Left lung (tissue), 4 donors: ENCODE measurements at regions not wholly inside any gene's neighbourhood (a gene's known extent, or its start where the extent isn't known, plus 50 kb on each side); places are given as distances from the start of the nearest gene placed in this dataset.
"Not testable (repeated sequence)": the region's sequence is repeated elsewhere in the genome, so short reads cannot be mapped to it uniquely, and the experiment has no call there.

Source experiments
- ATAC-seq: fragments of 200-7000 bp; cut with Tn5 transposase; one replicate; pipeline ENCODE4 v1.9.1; 2020; ENCODE audit warnings: moderate library complexity
- DNase-seq, 4 donors: peaks; one replicate each; pipeline ENCODE4 v3.0.0-alpha.2; 2013 to 2020
- H3K27ac ChIP-seq, 2 donors: fragments of 200-600 bp; sonication (generic) in 1 of 2; one replicate each; pipeline versions ENCODE4 v1.5.0 to v1.8.0; 2020 to 2021
- H3K27me3 ChIP-seq, 2 donors: fragments of 200-600 bp; sonication (generic) in 1 of 2; one replicate each; pipeline versions ENCODE4 v1.5.0 to v1.8.0; 2020 to 2021
- H3K36me3 ChIP-seq, 2 donors: fragments of 200-600 bp; sonication (generic) in 1 of 2; one replicate each; pipeline versions ENCODE4 v1.5.0 to v1.8.0; 2020 to 2021
- H3K4me1 ChIP-seq, 2 donors: fragments of 200-600 bp; one replicate each; pipeline ENCODE4 v1.8.0; 2021
- H3K4me3 ChIP-seq, 2 donors: fragments of 200-600 bp; sonication (generic) in 1 of 2; one replicate each; pipeline versions ENCODE4 v1.5.0 to v1.8.0; 2020 to 2021; ENCODE audit warnings: mild to moderate bottlenecking in 1 of 2
- H3K9me3 ChIP-seq, 2 donors: fragments of 200-600 bp; sonication (generic) in 1 of 2; one replicate each; pipeline versions ENCODE4 v1.5.0 to v1.8.0; 2020 to 2021
- CTCF ChIP-seq, 2 donors: fragments of 200-600 bp; sonication (generic) in 1 of 2; IDR thresholded peaks; one replicate each; pipeline versions ENCODE4 v1.5.0 to v1.8.0; 2021; ENCODE audit warnings: antibody characterized with exemption in 2 of 2
- intact Hi-C, 2 donors: fragments of 100-400 bp; cut with DNase I; formaldehyde crosslinking; loops; one replicate each; pipeline versions ENCODE4 v1.11.2 to v1.14.2; 2022
- donor health status: DM: no; HTN: yes; CAD: no.
- donor health status: DM: no; HTN: no; CAD: no.

GRCh38 chr5:124825250-124825982, 79.0 kb upstream of the ZNF608 start:
- DNase-seq (no peak), ATAC-seq (no peak)
- no peaks in the 10 kb centered on the region for H3K9me3 ChIP-seq
- peaks cover 0 to 14% of the 10 kb centered on the region in 2 donors for H3K4me1 ChIP-seq
- intact Hi-C loops, result no loop called here
- TF ChIP-seq CTCF (IDR thresholded peaks at IDR 0.05), result no peak
- no peak overlapping the region for H3K27ac ChIP-seq
- H3K4me3 ChIP-seq, result no peak overlapping the region
- H3K27me3 ChIP-seq, result no peaks in the 10 kb centered on the region
- H3K36me3 ChIP-seq, result no peaks in the 10 kb centered on the region

- H3K9me3 ChIP-seq, result no peaks in the 10 kb centered on the region
- no peak for ATAC-seq
- no peak overlapping the region for H3K4me3 ChIP-seq
- H3K27ac ChIP-seq, result no peak overlapping the region
- no peaks in the 10 kb centered on the region for H3K36me3 ChIP-seq
- H3K4me1 ChIP-seq, result peaks cover 0 to 14% of the 10 kb centered on the region in 2 donors
- no peak for DNase-seq
- intact Hi-C loops, result no loop called here
- no peaks in the 10 kb centered on the region for H3K27me3 ChIP-seq
- TF ChIP-seq CTCF (IDR thresholded peaks at IDR 0.05), result no peak
These were observed 79.5 kb upstream of the ZNF608 start for GRCh38 chr5:124825983-124826337.

GRCh38 chr5:124828731-124829234, 82.3 kb upstream of the ZNF608 start:
- no peak for TF ChIP-seq CTCF (IDR thresholded peaks at IDR 0.05)

GRCh38 chr5:124831687-124832240, 85.3 kb upstream of the ZNF608 start:
- ATAC-seq (no peak), DNase-seq (no peak)
- intact Hi-C loops, result no loop called here
- TF ChIP-seq CTCF (IDR thresholded peaks at IDR 0.05), result no peak
- Histone ChIP-seq H3K4me3 (no peak overlapping the region), H3K27me3 (no peaks in the 10 kb centered on the region), H3K36me3 (no peaks in the 10 kb centered on the region), H3K27ac (no peak overlapping the region), H3K4me1 (no peaks in the 10 kb centered on the region), H3K9me3 (peaks cover 0 to 12% of the 10 kb centered on the region in 2 donors)

More at GRCh38 chr5:124828731-124829234, 82.3 kb upstream of the ZNF608 start:
- ATAC-seq (no peak), DNase-seq (no peak)
- Histone ChIP-seq H3K36me3 (no peaks in the 10 kb centered on the region), H3K27me3 (no peaks in the 10 kb centered on the region), H3K4me3 (no peak overlapping the region), H3K27ac (no peak overlapping the region), H3K4me1 (peaks cover 0 to 14% of the 10 kb centered on the region in 2 donors), H3K9me3 (peaks cover 0 to 12% of the 10 kb centered on the region in 2 donors)
- intact Hi-C loops, result no loop called here

GRCh38 chr5:124832510-124832909, 86.1 kb upstream of the ZNF608 start:
- Histone ChIP-seq H3K36me3 (no peaks in the 10 kb centered on the region), H3K27ac (no peak overlapping the region), H3K27me3 (no peaks in the 10 kb centered on the region), H3K9me3 (peaks cover 0 to 12% of the 10 kb centered on the region in 2 donors), H3K4me1 (no peaks in the 10 kb centered on the region), H3K4me3 (no peak overlapping the region)
- intact Hi-C loops, result no loop called here
- TF ChIP-seq CTCF (IDR thresholded peaks at IDR 0.05), result no peak
- no peak for DNase-seq
- no peak for ATAC-seq

- H3K27ac ChIP-seq, DNase-seq, intact Hi-C loops, H3K27me3 ChIP-seq, H3K4me3 ChIP-seq, H3K4me1 ChIP-seq, ATAC-seq, H3K36me3 ChIP-seq: not testable (repeated sequence)
- H3K9me3 ChIP-seq, result peaks cover 0 to 12% of the 10 kb centered on the region in 2 donors
These were observed 89.9 kb upstream of the ZNF608 start for GRCh38 chr5:124836314-124836713.
